ENCODE measurements at regions not wholly inside any gene's neighbourhood (a gene's known extent, or its start where the extent isn't known, plus 50 kb on each side); places are given as distances from the start of the nearest gene placed in this dataset.

- Histone ChIP-seq H3F3A (ENCODE audit: insufficient read depth, low read length, poor library complexity, severe bottlenecking) (no peaks in the 10 kb centered on the region), H3K9me2 (ENCODE audit: insufficient read depth, low read length) (no peaks in the 10 kb centered on the region), H3K27me3 (ENCODE audit: insufficient read depth, low read depth, low read length) (no peaks in the 10 kb centered on the region), H3K36me3 (ENCODE audit: insufficient read depth, low read length) (no peaks in the 10 kb centered on the region), H3K4me3 (ENCODE audit: low read length) (no peak overlapping the region), H2AFZ (ENCODE audit: low read depth, low read length) (no peak overlapping the region), H3K9me3 (ENCODE audit: low read length) (no peaks in the 10 kb centered on the region), H3K4me2 (ENCODE audit: low read length) (no peak overlapping the region), H3K27ac (ENCODE audit: low read length) (no peak overlapping the region), H3K9ac (ENCODE audit: low read length) (no peak overlapping the region), H4K20me1 (ENCODE audit: insufficient read depth) (no peaks in the 10 kb centered on the region), H3K79me2 (replicated peaks; ENCODE audit: insufficient read depth, low read length) (no peaks in the 10 kb centered on the region)
- no peak for TF ChIP-seq CTCF (IDR thresholded peaks at IDR 0.05; ENCODE audit: poor library complexity, severe bottlenecking)
- no peak for TF ChIP-seq POLR2AphosphoS5 (IDR thresholded peaks at IDR 0.05)
- TF ChIP-seq SMC3 (conservative IDR thresholded peaks at IDR 0.05; ENCODE audit: poor library complexity) = no peak
- no peak for TF ChIP-seq TAF1 (IDR thresholded peaks at IDR 0.05; ENCODE audit: low read depth)
- TF ChIP-seq EP300 (conservative IDR thresholded peaks at IDR 0.05; ENCODE audit: poor library complexity, severe bottlenecking) = no peak
- no peak for TF ChIP-seq MXI1 (conservative IDR thresholded peaks at IDR 0.05; ENCODE audit: poor library complexity, severe bottlenecking)
- TF ChIP-seq RAD21 (conservative IDR thresholded peaks at IDR 0.05) = no peak
- no peak for TF ChIP-seq EZH2 (IDR thresholded peaks at IDR 0.05; ENCODE audit: borderline replicate concordance, insufficient read depth, low read length, poor library complexity, severe bottlenecking)
- no peak for TF ChIP-seq REST (IDR thresholded peaks at IDR 0.05; ENCODE audit: borderline replicate concordance)
Measured at GRCh38 chr11:37704791-37705190, 1106.8 kb upstream of the RAG2 start.

GRCh38 chr11:37699644-37700043 is 1101.6 kb upstream of the RAG2 start:
- Histone ChIP-seq H4K20me1 (ENCODE audit: insufficient read depth) (no peaks in the 10 kb centered on the region), H3F3A (ENCODE audit: insufficient read depth, low read length, poor library complexity, severe bottlenecking) (no peaks in the 10 kb centered on the region), H3K27me3 (ENCODE audit: insufficient read depth, low read depth, low read length) (no peaks in the 10 kb centered on the region), H3K9me3 (ENCODE audit: low read length) (peaks cover 3% of the 10 kb centered on the region), H3K9me2 (ENCODE audit: insufficient read depth, low read length) (no peaks in the 10 kb centered on the region), H3K4me3 (ENCODE audit: low read length) (no peak overlapping the region), H3K79me2 (replicated peaks; ENCODE audit: insufficient read depth, low read length) (no peaks in the 10 kb centered on the region), H2AFZ (ENCODE audit: low read depth, low read length) (no peak overlapping the region), H3K36me3 (ENCODE audit: insufficient read depth, low read length) (no peaks in the 10 kb centered on the region), H3K27ac (ENCODE audit: low read length) (no peak overlapping the region), H3K9ac (ENCODE audit: low read length) (no peak overlapping the region), H3K4me2 (ENCODE audit: low read length) (no peak overlapping the region)
- TF ChIP-seq CTCF (IDR thresholded peaks at IDR 0.05; ENCODE audit: poor library complexity, severe bottlenecking) (no peak), POLR2AphosphoS5 (IDR thresholded peaks at IDR 0.05) (no peak), SMC3 (conservative IDR thresholded peaks at IDR 0.05; ENCODE audit: poor library complexity) (no peak), RAD21 (conservative IDR thresholded peaks at IDR 0.05) (no peak), MXI1 (conservative IDR thresholded peaks at IDR 0.05; ENCODE audit: poor library complexity, severe bottlenecking) (no peak)
